ENCODE measurements at regions not wholly inside any gene's neighbourhood (a gene's known extent, or its start where the extent isn't known, plus 50 kb on each side); places are given as distances from the start of the nearest gene placed in this dataset.
"Not testable (repeated sequence)": the region's sequence is repeated elsewhere in the genome, so short reads cannot be mapped to it uniquely, and the experiment has no call there.

DNA sequence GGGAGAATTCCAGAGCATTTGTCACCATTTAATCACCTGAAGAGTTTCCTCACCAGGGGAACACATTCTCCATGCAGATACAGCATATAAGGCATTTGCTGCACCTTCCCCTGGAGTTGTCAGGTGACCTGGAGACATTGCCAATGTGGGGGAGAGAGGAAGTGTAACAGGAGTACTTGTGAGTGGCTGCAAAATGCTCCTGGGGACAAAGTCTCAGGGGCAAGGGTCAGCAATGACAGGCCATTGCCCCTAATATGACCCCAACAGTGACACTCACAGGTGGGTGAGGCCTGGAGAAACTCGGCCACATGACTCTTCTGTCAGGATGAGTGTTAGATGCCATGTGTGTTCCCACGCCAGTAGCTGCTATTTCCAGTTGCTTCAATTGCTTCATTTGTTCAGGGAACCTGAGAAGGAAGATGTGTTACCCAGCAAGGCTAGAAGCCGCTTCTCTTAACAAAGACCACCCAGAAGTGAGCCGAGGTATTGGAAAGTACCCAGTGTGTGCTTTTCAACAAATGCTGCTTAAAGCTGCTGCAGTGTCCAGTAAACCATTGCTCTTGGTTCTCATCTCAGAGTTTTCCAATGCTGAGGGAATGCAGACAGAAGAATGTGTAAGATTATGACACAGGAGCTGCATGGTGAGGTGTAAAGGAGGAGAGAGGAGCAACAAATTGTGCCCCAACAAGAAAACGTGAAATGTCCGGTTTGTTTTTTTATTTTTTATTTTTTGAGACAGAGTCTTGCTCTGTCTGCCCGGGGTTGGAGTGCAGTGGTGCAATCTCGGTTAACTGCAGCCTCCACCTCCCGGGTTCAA, 128.2 kb upstream of the SLC44A1 start:
- DNase-seq = no peak

DNA sequence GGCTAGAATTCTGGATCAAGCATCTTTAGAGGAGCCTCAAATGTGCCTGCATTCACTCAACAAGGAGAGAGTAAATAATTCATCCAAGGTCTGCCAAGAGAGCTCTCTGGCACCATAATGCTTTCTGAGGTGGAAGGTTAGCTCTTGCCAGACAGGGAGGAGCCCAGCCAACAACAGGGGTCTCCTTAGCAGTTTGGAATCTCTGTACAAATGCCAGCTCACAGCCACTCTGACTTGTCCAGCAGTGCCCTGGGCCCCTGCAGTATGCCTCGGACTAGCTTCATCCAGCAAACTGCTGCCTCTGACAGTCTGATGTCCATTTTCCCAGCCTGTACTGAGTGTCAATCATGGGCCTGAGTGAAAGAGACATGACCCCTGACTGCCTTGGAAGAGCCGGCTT, 127.2 kb upstream of the SLC44A1 start:
- DNase-seq = no peak

DNA sequence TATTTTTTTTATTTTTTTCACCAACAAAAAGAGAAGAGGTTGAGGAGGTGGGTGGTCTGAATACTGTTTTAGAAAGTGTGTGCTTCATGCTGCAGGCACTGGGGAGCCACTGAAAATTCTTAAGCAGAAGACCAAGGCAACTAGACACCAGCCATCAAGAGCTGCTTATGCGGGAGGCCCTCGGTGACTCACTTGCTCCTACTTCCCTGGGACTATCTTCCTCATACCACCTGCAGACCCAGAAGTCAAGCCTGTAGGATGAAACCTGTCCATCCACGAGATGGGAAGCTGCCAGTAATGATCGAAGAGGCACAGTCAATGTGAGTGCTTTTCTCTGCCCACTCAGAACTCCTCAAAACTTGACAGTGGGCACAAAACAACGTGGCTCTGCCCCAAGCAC, 125.8 kb upstream of the SLC44A1 start:
- DNase-seq = no peak

DNA sequence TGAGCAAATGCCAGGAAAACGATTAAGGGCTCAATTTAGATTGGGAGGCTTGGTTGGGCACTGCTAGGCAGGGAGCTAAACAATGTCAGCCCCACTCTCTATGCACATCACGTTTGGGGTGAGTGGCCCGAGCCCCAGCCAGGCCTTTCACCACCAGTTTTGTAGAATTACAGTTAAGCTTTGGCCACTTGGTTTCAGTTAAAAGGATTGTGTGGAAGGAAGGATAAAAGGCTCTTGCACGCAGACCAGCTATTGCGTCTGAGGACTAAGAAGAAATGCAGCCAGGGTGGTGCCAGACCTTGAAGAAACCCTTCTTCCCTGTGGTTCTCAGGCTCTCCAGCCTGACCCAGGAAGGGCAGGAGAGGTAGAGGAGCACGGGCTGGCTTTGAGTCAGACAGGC, 125.3 kb upstream of the SLC44A1 start:
- DNase-seq = no peak

DNA sequence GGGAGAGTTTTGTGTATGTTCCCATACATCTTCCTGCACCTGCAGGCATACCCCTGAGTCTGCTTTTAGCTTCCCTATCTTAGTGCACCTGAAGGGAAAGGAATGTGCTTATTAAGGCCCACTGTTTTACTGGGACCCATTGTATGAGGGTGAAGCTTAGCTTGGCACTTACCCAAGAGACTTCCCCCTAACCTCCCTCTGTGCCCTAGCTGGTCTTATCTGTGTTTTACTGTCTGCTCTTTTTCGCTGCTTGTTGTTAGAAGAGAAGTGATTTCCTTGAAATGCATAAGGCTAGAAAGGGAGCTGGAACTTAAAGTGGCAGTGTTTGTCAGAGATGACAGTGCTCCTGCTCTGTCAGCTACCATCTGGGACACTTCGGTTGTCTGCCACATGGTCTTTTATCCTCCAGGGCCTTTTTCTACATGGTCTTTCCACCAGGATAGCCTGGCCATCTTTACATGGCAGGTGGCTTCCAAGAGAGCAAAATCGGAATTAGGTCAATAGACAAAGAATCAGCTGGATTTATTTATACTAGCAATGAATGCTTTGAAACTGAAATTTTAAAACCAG, 122.5 kb upstream of the SLC44A1 start:
- peak; percentile 83 for DNase-seq

DNA sequence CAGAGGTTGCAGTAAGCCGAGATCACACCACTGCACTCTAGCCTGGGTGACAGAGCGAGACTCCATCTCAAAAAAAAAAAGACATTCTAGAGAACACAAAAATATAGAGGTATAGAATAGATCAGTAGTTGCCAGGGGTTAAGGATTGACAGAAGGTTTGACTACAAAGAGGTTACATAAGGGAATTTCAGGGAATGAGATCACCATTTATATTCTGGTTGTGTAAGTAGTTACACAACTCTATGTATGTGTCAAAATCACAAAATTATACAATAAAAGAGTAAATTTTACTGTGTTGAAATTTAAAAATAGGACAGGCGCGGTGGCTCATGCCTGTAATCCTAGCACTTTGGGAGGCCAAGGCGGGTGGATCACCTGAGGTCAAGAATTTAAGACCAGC, 119.9 kb upstream of the SLC44A1 start:
- not testable (repeated sequence) for DNase-seq

DNA sequence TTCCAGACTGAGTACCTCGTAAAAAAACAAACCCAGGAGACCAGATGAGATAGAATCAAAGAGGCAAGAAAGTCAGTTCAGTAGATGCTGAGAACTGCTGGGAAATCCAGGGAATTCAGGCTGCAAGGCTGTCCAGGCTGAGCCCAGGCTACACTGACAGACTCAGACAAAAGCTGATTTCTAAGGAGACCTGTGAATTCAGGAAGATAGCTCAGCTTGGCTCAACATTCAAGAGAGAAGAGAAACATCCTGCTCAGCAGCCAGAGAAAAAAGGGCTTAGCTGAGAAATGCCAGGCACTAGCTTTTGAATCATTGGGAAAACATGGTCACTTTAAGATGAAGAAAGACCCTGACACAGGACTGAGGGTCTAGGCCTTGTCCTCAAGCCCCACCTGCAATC, 118.2 kb upstream of the SLC44A1 start:
- no peak for DNase-seq

DNA sequence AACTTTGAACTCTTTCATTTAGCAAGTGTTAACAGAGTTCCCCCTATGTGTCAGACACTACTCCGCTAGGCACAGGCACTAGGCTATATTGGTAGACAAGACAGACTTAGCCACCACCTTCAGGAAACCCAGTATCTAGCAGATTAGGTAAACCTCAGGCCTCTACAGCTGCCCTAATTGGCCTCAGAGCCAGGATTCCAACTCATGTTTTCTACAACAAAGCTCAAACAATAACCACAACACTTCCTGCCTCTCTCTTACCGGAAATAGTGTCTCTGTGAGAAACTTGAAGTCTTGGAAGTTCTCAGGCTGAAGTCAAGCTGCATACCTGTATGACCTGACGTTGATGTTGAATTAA, 116.6 kb upstream of the SLC44A1 start:
- peak; percentile 95 for DNase-seq

DNA sequence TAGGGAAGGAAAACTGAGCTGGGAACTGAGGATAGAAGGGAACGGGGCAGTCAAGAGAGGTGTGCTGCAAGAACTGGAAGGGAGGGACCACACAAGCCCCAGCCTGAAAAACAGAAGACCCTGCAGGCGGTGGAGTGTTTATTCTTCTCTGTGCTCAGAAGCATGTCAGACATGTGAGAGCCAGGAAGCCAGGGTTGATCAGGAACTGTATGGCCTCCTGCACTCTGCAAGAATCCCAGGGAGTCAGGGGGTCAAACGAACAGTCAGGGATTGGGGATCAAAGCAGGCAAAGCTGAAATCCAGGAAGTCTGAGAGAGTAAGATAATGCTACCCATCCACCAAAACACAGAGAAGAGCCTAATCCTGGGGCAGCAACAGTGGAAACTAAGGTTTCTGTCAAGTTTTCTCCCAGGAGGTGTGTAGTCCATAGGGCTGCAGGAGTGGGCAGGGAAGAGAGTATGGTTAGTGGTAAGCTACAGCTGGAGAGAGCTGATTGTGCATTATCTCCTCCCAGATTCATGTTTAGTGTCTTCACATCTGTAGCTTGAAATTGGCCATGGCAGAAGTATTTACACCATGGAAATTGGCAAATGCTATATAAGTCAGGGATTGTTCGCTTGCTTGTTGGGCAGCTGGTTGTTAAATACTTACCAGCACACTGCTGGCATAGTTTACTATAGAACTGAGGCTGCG, 115.4 kb upstream of the SLC44A1 start:
- DNase-seq = peak; percentile 67

DNA sequence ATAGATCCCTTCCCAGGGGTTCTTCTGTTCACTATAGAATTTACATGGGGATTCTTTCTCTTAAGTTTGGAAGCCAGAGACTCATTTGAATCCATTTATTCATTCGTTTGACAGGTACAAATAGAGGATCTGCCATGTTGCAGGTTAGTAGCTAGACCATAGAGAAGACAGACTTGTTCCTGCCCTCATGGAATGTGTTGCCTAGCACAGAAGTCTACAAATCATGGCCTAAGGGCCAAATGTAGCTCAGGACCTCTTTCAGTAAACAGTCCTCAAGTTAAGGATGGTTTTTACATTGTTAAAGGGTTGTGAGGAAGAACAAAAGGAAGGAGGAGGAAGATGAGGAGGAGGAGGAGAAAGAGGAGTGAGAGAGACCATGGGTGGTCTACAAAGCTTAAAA, 114.7 kb upstream of the SLC44A1 start:
- no peak for DNase-seq

DNA sequence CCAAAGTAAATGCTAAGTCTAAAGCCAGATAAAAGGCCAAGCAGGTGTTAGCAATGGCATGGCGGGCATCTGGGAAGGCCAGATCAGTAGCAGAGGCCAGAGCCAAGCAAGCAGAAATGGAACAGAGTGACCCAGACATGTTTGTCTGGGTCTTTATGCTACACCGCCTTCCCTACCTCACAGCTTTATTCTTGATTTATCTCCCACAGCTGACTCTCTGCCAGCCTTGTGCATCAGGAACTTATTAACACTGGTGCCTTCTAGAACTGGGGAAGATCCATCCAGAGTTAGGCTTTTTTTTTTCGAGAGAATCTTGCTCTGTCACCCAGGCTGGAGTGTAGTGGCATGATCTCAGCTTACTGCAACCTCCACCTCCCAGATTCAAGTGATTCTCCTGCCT, 112.5 kb upstream of the SLC44A1 start:
- no peak for DNase-seq

DNA sequence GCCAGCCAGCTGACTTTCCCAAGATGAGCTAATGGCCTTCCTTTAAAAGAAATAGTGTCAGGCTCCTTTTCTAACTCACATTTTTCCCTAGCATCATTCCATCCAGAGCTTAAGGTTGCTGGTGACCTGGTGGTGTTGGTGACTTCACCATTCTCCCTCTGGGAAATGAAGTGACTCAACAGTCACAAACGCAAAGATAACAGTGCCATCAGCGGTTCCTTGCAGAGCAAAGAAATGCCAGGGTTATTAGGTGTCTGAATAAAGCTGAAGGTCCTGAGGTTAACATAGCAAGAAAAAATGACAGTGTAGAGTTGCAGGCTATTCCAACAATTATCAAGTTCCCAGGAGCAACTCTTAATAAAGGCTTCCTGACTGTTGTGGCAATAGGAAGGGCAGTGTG, 111.8 kb upstream of the SLC44A1 start:
- no peak for DNase-seq

DNA sequence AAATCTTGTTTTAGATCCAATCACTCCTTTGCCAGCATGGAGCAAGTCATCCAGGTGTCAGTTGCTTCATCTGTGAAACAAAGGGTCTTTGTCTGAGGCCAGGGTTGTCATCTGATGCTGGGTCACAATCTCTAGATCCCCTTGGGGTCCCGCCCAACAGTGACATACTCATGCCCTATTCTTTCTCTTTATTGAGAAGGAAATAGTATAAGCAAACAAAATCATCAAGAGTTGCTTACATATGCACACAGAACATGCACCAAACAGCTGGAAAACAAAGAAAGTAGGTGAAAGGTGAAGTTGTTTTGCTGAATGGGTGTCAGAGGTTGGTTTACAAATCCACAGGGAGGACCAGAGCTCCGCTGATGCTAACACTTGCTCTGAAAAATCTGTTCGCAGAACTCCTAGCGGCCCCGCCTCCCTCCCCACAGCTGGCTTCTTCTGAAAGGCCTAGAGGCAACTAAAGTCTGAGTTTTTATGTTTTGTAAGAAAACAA, 106.1 kb upstream of the SLC44A1 start:
- no peak for DNase-seq

DNA sequence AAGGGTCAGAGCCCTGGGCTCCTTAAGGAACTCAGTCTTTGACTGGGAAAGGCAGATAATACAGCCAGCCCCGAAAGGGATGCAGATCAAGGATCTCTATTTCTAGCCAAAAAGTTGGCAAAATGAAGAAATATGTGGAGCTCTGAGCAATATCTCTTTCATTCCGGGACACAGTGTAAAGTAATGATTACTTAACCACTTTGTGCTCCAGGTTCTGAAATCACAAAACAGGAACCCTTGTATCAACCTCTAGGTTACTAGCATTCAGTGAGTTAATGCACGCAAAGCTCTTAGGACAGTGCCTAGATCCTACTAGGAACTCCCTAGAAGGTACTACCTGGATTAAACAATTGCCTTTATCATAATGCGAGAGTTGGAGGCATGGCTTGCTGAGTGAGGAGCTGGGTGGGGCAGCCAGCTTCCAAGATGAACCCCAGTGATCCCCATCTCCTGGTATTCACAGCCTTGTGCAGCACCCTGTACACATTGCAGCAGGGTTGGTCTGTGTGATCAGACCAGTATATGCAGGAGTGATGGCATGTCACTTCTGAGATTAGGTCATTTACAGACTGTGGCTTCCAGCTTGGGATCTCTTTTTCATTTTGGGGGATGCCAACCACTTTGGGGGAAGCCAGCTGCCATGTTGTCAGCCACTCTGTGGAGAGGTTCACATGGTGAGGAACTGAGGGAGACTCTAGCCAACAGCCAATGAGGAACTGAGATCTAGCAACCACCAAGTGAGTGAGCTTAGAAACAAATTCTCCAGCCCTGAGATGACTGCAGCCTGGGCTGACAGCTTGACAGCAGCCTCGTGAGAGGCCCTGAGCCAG, 103.1 kb upstream of the SLC44A1 start:
- peak; percentile 33 for DNase-seq

DNA sequence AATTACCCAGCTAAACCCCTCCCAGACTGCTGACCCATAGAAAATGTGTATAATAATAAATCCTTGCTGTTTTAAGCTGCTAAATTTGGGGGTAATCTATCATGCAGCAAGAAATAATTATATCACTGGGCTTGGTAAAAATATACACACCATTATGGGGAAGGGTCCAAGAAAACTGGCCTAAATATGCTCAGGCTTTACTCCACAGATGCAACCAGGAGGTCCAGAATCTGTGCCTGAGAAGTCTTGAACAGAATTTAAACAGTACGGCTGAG, 102.5 kb upstream of the SLC44A1 start:
- DNase-seq = no peak

DNA sequence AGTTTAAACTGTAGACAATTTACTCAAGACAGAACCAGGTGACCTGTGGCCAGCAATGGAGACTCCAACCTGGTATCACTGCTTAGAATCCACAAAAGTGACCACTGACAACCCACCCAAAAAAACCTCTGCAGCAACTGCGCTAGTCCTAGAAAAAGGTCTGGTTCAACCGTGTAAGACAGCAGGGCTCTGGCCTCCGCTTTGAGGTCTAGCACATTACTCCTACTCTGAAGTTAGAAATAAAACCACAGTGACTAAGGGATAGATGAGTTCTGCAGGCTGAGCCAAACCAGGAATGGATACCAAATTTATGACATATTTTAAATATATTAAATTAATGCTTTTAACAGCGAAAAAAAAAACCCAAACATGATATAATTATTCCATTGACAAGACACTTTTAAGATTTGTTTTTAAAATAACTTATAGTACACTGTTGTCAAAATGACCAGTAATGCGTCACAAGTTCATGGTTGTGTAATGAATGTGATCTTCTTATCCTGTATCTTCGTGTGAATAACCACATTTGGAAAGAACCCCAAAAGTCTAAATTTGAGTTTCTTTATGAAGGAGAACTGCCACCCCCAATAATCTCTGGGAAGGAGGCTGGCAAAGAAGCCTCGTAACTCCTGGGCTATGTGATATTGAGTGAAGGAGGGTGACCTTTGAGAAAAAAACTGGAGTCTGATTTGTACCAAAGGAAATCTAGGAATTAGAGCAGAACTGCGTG, 101.9 kb upstream of the SLC44A1 start:
- DNase-seq = peak; percentile 80

DNA sequence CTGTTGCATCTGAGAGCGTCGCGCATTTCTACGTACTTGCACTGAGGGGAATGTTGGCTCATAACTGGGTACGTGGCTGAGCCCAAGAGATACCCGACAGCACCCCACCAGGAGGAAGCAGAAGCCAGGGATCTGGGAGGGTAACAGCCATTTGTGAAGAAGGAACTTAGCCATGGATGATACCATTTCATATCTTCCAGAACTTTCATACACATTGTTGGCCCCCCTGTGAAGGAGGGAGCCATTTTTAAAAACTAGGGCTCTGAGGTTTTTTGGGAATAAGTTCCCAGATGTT, 101.4 kb upstream of the SLC44A1 start:
- no peak for DNase-seq

DNA sequence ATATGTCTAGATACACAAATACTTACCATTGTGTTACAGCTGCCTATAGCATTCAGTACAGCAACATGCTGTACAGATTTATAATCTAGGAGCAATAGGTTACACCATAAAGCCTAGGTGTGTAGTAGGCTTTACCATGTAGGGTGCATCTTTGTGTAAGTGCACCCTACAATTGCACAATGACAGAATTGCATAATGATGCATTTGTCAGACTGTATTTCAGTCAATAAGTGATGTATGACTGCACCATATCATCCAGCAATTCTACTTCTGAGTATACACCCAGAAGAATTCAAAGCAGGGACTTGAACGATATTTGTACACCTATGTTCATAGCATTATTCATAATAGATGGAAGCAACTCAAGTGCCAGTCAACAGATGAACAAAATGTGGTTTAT, 100.4 kb upstream of the SLC44A1 start:
- DNase-seq = no peak

DNA sequence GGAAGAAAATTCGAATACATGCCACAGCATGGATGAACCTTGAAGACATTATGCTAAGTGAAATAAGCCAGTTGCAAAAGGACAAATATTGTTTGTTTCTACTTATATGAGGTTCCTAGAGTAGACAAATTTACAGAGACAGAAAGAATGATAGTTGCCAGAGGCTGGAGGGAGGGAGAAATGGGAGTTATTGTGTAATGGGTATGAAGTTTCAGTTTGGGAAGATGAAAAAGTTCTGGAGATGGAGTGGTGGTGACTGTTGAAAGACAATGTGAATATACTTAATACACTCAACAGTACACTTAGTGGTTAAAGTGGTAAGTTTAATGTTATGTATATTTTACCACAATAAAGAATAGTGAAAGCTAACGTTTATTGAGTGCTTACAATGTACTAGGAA, 99.6 kb upstream of the SLC44A1 start:
- DNase-seq = no peak

DNA sequence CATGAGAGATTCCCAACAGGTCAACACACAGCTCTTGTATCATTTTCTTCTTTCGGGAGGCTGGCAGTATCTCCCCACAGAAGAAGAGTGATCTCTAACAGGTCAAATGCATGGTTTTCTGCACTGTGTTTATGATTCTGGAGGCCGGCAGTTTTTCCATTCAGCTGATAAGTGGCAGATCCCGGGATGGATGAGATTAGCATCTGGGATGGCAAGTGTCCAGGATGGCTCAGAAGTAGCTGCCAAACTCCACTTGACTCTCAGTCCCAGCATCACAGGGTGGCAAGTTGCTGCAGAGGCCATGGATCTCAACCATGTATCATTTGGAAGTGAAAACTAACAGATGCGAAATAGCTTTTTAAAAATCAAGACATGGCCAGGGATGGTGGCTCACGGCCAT, 97.8 kb upstream of the SLC44A1 start:
- no peak for DNase-seq

DNA sequence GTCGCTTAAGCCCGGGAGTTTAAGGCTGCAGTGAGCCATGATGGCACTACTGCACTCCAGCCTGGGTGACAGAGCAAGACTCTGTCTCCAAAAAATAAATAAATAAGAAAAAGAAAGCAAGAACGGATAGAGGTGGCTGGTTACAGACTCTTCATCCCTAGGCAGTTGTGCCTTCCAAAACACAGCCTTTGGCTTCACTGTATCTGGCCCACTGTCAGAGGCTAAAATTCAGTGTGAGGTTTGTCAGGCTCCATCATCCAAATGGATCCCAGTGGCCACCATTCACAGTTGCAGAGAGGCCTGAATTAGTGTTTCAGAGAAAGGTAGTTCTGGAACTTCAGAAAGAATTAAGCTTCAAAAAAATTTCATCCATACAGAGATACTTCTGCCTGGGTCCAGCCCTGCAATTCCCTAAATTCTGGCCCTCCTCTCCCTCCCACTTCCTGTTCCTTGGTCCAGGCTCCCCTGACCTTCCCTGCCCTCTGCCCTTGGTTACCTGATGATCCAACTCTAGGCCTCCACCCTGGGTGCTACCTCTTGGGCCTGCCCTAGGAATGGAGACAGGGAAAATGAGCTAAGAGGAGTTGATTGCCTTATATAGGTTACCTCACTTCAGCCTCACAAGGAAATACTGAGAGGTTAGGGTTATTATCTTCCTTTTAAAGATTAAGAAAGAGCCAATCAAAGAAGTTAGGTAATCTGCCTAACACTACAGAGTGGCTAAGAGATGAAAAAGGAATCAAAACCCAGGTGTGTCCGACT, 97.2 kb upstream of the SLC44A1 start:
- DNase-seq = no peak

DNA sequence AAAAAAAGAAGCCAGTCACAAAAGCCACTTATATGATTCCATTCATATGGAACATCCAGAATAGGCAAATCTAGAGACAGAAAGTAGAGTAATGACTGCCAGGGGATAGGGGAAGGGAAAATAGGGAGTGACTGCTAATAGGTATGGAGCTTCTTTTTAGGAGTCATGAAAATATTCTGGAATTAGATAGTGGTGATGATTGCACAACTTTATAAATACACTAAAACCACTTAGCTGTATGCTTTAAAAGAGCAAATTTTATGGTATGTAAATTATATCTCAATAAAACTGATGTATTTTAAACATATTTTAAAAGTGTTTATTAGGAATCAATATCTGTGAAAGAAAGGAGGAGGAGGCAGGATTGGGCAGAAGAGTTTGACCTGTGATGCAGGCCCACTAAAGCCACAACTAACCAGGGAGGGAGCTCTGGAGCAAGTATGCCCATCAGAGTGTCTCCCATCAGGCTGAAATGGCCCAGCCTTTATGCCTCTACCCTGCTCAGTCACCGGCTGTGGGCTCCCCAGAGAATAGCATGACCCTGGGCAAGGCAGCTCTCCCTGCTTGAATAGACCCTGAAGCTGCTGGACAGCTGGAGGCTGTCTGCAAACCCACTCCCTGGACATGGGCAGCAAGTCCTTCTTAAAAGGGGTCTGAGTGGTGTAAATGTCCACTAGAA, 96.0 kb upstream of the SLC44A1 start:
- no peak for DNase-seq

All from hematopoietic multipotent progenitor cell treated with erythropoietin and hydrocortisone succinate and interleukin-3 and kit ligand, for 4 days (in vitro differentiated cells).